ENCODE measurements at regions not wholly inside any gene's neighbourhood (a gene's known extent, or its start where the extent isn't known, plus 50 kb on each side); places are given as distances from the start of the nearest gene placed in this dataset.

GRCh38 chr4:59695355-59696053 is 1504.6 kb upstream of the ADGRL3 start:
- no peak for TF ChIP-seq POLR2A (IDR thresholded peaks at IDR 0.05)
- TF ChIP-seq CTCF (IDR thresholded peaks at IDR 0.05) = no peak

Data from testis (tissue), 2 donors.